ENCODE measurements at regions not wholly inside any gene's neighbourhood (a gene's known extent, or its start where the extent isn't known, plus 50 kb on each side); places are given as distances from the start of the nearest gene placed in this dataset.

GRCh38 chr4:27194599-27195176 is 334.0 kb downstream of the STIM2 start:
- TF ChIP-seq CTCF (conservative IDR thresholded peaks at IDR 0.05 in 1 of 2, IDR thresholded peaks at IDR 0.05 in 1 of 2; ENCODE audit: low read depth in 1 of 2, low read length in 2 of 2) (no peak), EZH2 (IDR thresholded peaks at IDR 0.05; ENCODE audit: low read length, missing control alignments) (no peak)

All from fibroblast of lung (primary cell).